HEK293T (cell line): ENCODE measurements at regions not wholly inside any gene's neighbourhood (a gene's known extent, or its start where the extent isn't known, plus 50 kb on each side); places are given as distances from the start of the nearest gene placed in this dataset.

Source experiments
- ARNT ChIP-seq: fragments of 450-650 bp; IDR thresholded peaks from 2 replicates; pipeline ENCODE4 v1.6.1; 2017; ENCODE audit warnings: mild to moderate bottlenecking
- BHLHE40 ChIP-seq: fragments of 450-650 bp; IDR thresholded peaks from 2 replicates; pipeline ENCODE4 v1.6.1; 2016; ENCODE audit warnings: mild to moderate bottlenecking, moderate library complexity, borderline replicate concordance
- CTBP1 ChIP-seq: fragments of 450-650 bp; IDR thresholded peaks from 2 replicates; pipeline ENCODE4 v1.6.1; 2016; ENCODE audit warnings: borderline replicate concordance
- FOXA1 ChIP-seq: fragments of 450-650 bp; IDR thresholded peaks from 2 replicates; pipeline ENCODE4 v1.6.1; 2016; ENCODE audit warnings: mild to moderate bottlenecking
- FOXK2 ChIP-seq: fragments of 450-650 bp; IDR thresholded peaks from 2 replicates; pipeline ENCODE4 v1.6.1; 2016; ENCODE audit warnings: mild to moderate bottlenecking
- FOXM1 ChIP-seq: fragments of 450-650 bp; IDR thresholded peaks from 2 replicates; pipeline ENCODE4 v1.6.1; 2017; ENCODE audit warnings: mild to moderate bottlenecking, borderline replicate concordance
- HDGF ChIP-seq: fragments of 450-650 bp; IDR thresholded peaks from 2 replicates; pipeline ENCODE4 v1.6.1; 2017; ENCODE audit warnings: antibody characterized with exemption, borderline replicate concordance
- L3MBTL2 ChIP-seq: fragments of 450-650 bp; conservative IDR thresholded peaks from 2 replicates; pipeline ENCODE4 v1.6.1; 2016; ENCODE audit warnings: mild to moderate bottlenecking
- LEF1 ChIP-seq: fragments of 450-650 bp; IDR thresholded peaks from 2 replicates; pipeline ENCODE4 v1.6.1; 2017; ENCODE audit warnings: mild to moderate bottlenecking, borderline replicate concordance
- NFRKB ChIP-seq: fragments of 450-650 bp; IDR thresholded peaks from 2 replicates; pipeline ENCODE4 v1.6.1; 2016; ENCODE audit warnings: mild to moderate bottlenecking, moderate library complexity
- SUZ12 ChIP-seq: fragments of 450-650 bp; IDR thresholded peaks from 2 replicates; pipeline ENCODE4 v1.6.1; 2016; ENCODE audit warnings: mild to moderate bottlenecking
- TARDBP ChIP-seq: fragments of 450-650 bp; IDR thresholded peaks from 2 replicates; pipeline ENCODE4 v1.6.1; 2016
- ZNF384 ChIP-seq: fragments of 450-650 bp; IDR thresholded peaks from 2 replicates; pipeline ENCODE4 v1.6.1; 2016
- TF ChIP-seq, protein P1 (sequence below): fragments of 450-650 bp; IDR thresholded peaks from 2 replicates; pipeline ENCODE4 v1.6.1; 2016

GRCh38 chr10:83050815-83051214 lies 1088.5 kb upstream of the GHITM start:
- TF ChIP-seq FOXM1 (no peak), SUZ12 (no peak), HDGF (no peak), FOXK2 (no peak), FOXA1 (no peak), BHLHE40 (no peak), NFRKB (no peak), LEF1 (no peak), L3MBTL2 (no peak), CTBP1 (no peak), ZNF384 (no peak), ARNT (no peak), TARDBP (no peak)
- TF ChIP-seq, protein P1, sequence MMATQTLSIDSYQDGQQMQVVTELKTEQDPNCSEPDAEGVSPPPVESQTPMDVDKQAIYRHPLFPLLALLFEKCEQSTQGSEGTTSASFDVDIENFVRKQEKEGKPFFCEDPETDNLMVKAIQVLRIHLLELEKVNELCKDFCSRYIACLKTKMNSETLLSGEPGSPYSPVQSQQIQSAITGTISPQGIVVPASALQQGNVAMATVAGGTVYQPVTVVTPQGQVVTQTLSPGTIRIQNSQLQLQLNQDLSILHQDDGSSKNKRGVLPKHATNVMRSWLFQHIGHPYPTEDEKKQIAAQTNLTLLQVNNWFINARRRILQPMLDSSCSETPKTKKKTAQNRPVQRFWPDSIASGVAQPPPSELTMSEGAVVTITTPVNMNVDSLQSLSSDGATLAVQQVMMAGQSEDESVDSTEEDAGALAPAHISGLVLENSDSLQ: no peak
